NCI-H1092 treated with DMSO at 0.1 percent for 48 hours (cell line): ENCODE measurements at regions not wholly inside any gene's neighbourhood (a gene's known extent, or its start where the extent isn't known, plus 50 kb on each side); places are given as distances from the start of the nearest gene placed in this dataset.

ENCODE experiments used
- DNase-seq: peaks from one replicate; lab custom pipeline; 2025; lab: John Stamatoyannopoulos, UW

- no peak for DNase-seq
Measured at GRCh38 chr6:43983191-43983590, 144.1 kb downstream of the MRPL14 start.

GRCh38 chr6:43982084-43982625 lies 145.1 kb downstream of the MRPL14 start:
- no peak for DNase-seq

GRCh38 chr6:43981363-43981990 lies 145.8 kb downstream of the MRPL14 start:
- DNase-seq = no peak

GRCh38 chr6:43980004-43980795 lies 147.1 kb downstream of the MRPL14 start:
- peak; percentile 87 for DNase-seq

GRCh38 chr6:43979525-43979924 lies 147.7 kb downstream of the MRPL14 start:
- peak; percentile 12 for DNase-seq

GRCh38 chr6:43978473-43979346 lies 148.5 kb downstream of the MRPL14 start:
- no peak for DNase-seq

- no peak for DNase-seq
Measured at GRCh38 chr6:43977404-43978111, 149.7 kb downstream of the MRPL14 start.

- no peak for DNase-seq
Measured at GRCh38 chr6:43976706-43977403, 150.4 kb downstream of the MRPL14 start.

- no peak for DNase-seq
Measured at GRCh38 chr6:43974643-43975230, 152.5 kb downstream of the MRPL14 start.

- no peak for DNase-seq
Measured at GRCh38 chr6:43973357-43973756, 153.9 kb downstream of the MRPL14 start.

GRCh38 chr6:43972913-43973300 lies 154.3 kb downstream of the MRPL14 start:
- DNase-seq = peak; percentile 23

- no peak for DNase-seq
Measured at GRCh38 chr6:43972179-43972912, 154.9 kb downstream of the MRPL14 start.

- DNase-seq = no peak
Measured at GRCh38 chr6:43971776-43972126, 155.5 kb downstream of the MRPL14 start.

GRCh38 chr6:43970913-43971775 lies 156.1 kb downstream of the MRPL14 start:
- DNase-seq = no peak

GRCh38 chr6:43970068-43970912 lies 157.0 kb downstream of the MRPL14 start:
- DNase-seq = no peak

- DNase-seq = no peak
Measured at GRCh38 chr6:43969158-43969981, 157.9 kb downstream of the MRPL14 start.
